Lung (tissue), 11 donors: ENCODE measurements at regions not wholly inside any gene's neighbourhood (a gene's known extent, or its start where the extent isn't known, plus 50 kb on each side); places are given as distances from the start of the nearest gene placed in this dataset.

Experiments
- ATAC-seq: fragments of 200-7000 bp; cut with Tn5 transposase; one replicate; pipeline ENCODE4 v1.9.1; 2020; ENCODE audit warnings: moderate number of reproducible peaks; ENCODE audit not compliant: insufficient read depth, low FRiP score
- DNase-seq, 3 donors: peaks; one replicate each; pipeline ENCODE4 v3.0.0-alpha.2; 2013 to 2017
- H3K27ac ChIP-seq, 2 donors: one replicate each; pipeline ENCODE4 v1.5.1; 2013; ENCODE audit warnings: mild to moderate bottlenecking in 2 of 2, moderate library complexity in 2 of 2, control low read depth in 1 of 2, inconsistent platforms in 1 of 2, low read depth in 1 of 2, low read length in 1 of 2
- H3K27me3 ChIP-seq, 3 donors: one replicate each; pipeline ENCODE4 v1.5.1; 2013; ENCODE audit warnings: low read length in 2 of 3; ENCODE audit not compliant: control insufficient read depth in 3 of 3, insufficient read depth in 3 of 3
- H3K36me3 ChIP-seq, 4 donors: one replicate each; pipeline ENCODE4 v1.5.1; 2013; ENCODE audit warnings: low read length in 4 of 4, mild to moderate bottlenecking in 1 of 4, moderate library complexity in 1 of 4; ENCODE audit not compliant: control insufficient read depth in 4 of 4, insufficient read depth in 4 of 4
- H3K4me1 ChIP-seq, 5 donors: one replicate each; pipeline ENCODE4 v1.5.1; 2013; ENCODE audit warnings: low read length in 5 of 5, mild to moderate bottlenecking in 2 of 5, moderate library complexity in 1 of 5; ENCODE audit not compliant: control insufficient read depth in 5 of 5, insufficient read depth in 5 of 5
- H3K4me3 ChIP-seq: one replicate; pipeline ENCODE4 v1.5.1; 2013; ENCODE audit warnings: mild to moderate bottlenecking, control low read depth, moderate library complexity
- H3K9ac ChIP-seq, 2 donors: one replicate each; pipeline ENCODE4 v1.5.1; 2013; ENCODE audit warnings: low read length in 2 of 2, control low read depth in 1 of 2; ENCODE audit not compliant: insufficient read depth in 1 of 2
- H3K9me3 ChIP-seq, 4 donors: one replicate each; pipeline ENCODE4 v1.5.1; 2013; ENCODE audit warnings: low read length in 3 of 4, mild to moderate bottlenecking in 1 of 4, moderate library complexity in 1 of 4; ENCODE audit not compliant: control insufficient read depth in 4 of 4, insufficient read depth in 3 of 4
- CTCF ChIP-seq: IDR thresholded peaks from 2 replicates; pipeline ENCODE4 v1.5.1; 2012; ENCODE audit warnings: mild to moderate bottlenecking; ENCODE audit errors: control extremely low read depth, extremely low read depth
- WGBS, 2 donors: extraction: QIAGEN DNeasy Blood & Tissue Kit; methylation state at CpG; one replicate each; pipeline ENCODE4 v1.1.7; 2013; 5-methylcytosine and 5-hydroxymethylcytosine counted together
- donor health status: control.
- donor health status: control.
- donor health status: Bipolar disorder and iron deficiency.
- donor health status: healthy.
- donor health status: DM: yes; HTN: yes; CAD: no.

DNA sequence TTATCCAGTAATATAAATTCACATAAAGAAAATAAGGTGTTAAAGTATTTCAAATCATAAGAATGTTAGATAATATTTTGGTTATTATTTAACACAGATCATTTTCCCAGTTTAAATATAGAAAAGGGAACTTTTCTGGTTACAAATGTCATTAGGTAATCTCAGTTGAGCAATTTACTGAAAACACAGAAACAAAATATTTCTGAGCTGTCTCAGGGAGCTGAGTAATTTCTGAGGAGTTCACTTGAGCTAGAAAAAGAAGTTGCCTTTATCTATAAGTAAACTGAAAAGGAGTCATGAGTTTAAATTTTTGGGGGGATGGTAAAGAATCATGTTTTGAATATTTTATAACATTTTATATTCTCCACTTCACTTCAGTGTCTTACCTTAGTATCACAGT, 855.4 kb upstream of the ARPP21 start:
- Histone ChIP-seq H3K27ac (no peak overlapping the region), H3K36me3 (no peaks in the 10 kb centered on the region), H3K4me1 (no peaks in the 10 kb centered on the region), H3K9ac (no peak overlapping the region), H3K9me3 (no peaks in the 10 kb centered on the region), H3K4me3 (no peak overlapping the region), H3K27me3 (no peaks in the 10 kb centered on the region)
- no peak for DNase-seq
- ATAC-seq = no peak
- TF ChIP-seq CTCF = no peak

GRCh38 chr3:34793057-34793456, 846.3 kb upstream of the ARPP21 start:
- no peaks in the 10 kb centered on the region for H3K4me1 ChIP-seq
- no peak overlapping the region for H3K27ac ChIP-seq
- H3K27me3 ChIP-seq = no peaks in the 10 kb centered on the region
- 90 to 92% methylated on average over 1 of the region's 1 CpG for WGBS, 2 donors
- TF ChIP-seq CTCF = no peak
- H3K36me3 ChIP-seq = no peaks in the 10 kb centered on the region
- no peak overlapping the region for H3K9ac ChIP-seq
- H3K4me3 ChIP-seq = no peak overlapping the region
- peaks cover 0 to 3% (median 0%) of the 10 kb centered on the region in 4 donors for H3K9me3 ChIP-seq
- DNase-seq (no peak), ATAC-seq (no peak)

- no peak for ATAC-seq
- no peak overlapping the region for H3K9ac ChIP-seq
- no peaks in the 10 kb centered on the region for H3K36me3 ChIP-seq
- H3K27ac ChIP-seq = no peak overlapping the region
- no peak for TF ChIP-seq CTCF
- WGBS, 2 donors = 97 to 98% methylated on average over 1 of the region's 1 CpG
- no peaks in the 10 kb centered on the region for H3K4me1 ChIP-seq
- no peaks in the 10 kb centered on the region for H3K9me3 ChIP-seq
- no peak for DNase-seq
- H3K27me3 ChIP-seq = no peaks in the 10 kb centered on the region
- H3K4me3 ChIP-seq = no peak overlapping the region
Measured at GRCh38 chr3:34807611-34808010, 831.7 kb upstream of the ARPP21 start.

DNA sequence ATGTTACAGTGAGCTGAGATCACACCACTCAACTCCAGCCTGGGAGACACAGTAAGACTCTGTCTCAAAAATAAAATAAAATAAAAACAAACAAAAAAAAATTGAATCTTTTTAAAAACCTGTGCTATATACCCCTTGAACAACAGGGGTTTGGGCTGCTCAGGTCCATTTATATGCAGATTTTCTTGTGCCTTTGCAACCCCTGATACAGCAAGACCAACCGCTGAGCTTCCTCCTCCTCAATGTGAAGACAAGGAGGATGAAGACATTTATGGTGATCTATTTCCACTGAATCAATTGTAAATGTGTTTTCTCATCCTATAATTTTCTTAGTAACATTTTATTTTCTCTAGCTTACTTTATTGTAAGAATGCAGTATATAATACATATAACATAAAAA, 831.0 kb upstream of the ARPP21 start:
- DNase-seq (no peak), ATAC-seq (no peak)
- TF ChIP-seq CTCF = no peak
- no peaks in the 10 kb centered on the region for H3K36me3 ChIP-seq
- WGBS, 2 donors = 86 to 92% methylated on average over 1 of the region's 1 CpG
- H3K9me3 ChIP-seq = no peaks in the 10 kb centered on the region
- H3K27me3 ChIP-seq = no peaks in the 10 kb centered on the region
- no peak overlapping the region for H3K4me3 ChIP-seq
- H3K27ac ChIP-seq = no peak overlapping the region
- H3K9ac ChIP-seq = no peak overlapping the region
- no peaks in the 10 kb centered on the region for H3K4me1 ChIP-seq
